ENCODE measurements at regions not wholly inside any gene's neighbourhood (a gene's known extent, or its start where the extent isn't known, plus 50 kb on each side); places are given as distances from the start of the nearest gene placed in this dataset.

DNA sequence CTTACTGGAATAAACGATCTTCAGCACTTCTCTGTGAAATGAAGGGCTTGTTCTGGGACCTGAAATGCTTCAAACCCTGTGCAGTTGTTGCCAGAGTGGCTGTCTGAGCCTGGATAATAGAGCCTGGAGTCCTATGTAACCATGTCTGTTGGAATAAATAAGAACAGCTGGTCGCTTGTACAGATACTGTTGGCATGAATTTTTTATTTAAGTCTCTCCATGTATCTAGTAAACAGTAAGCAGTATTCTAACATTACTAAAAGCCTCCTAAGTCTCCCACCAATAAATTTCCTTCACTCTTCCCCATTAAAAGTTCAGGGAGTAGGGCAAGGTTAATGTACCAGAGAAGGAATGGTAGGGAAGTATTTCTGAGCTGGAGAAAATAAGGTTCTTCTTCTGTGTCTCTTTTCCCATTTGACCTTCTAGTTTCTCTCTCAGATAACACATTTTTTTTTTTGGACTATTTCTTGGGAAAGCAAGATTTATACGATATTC lies 227.5 kb downstream of the PRL start:
- Histone ChIP-seq H2BK20ac (ENCODE audit: low read depth, low read length) (no peak overlapping the region), H2BK5ac (ENCODE audit: low read depth, low read length, poor library complexity, severe bottlenecking) (no peak overlapping the region), H3K4ac (ENCODE audit: low read depth, low read length) (no peak overlapping the region), H3K9ac (ENCODE audit: low read depth, low read length) (no peak overlapping the region), H3K56ac (ENCODE audit: extremely low read depth, insufficient read depth, low read length) (no peak overlapping the region), H3K36me3 (ENCODE audit: control insufficient read depth, insufficient read depth, low read length) (no peaks in the 10 kb centered on the region), H4K20me1 (ENCODE audit: insufficient read depth, low read length) (no peaks in the 10 kb centered on the region), H2AK9ac (replicated peaks; ENCODE audit: low read depth, low read length, poor library complexity) (no peak overlapping the region), H2AK5ac (ENCODE audit: low read depth, low read length) (no peak overlapping the region), H3K9me1 (ENCODE audit: insufficient read depth, low read length) (peaks cover 4% of the 10 kb centered on the region), H3K4me1 (ENCODE audit: control insufficient read depth, insufficient read depth, low read length) (peaks cover 7% of the 10 kb centered on the region; the same call in 1 of the 2 replicates), H3K18ac (ENCODE audit: low read depth, low read length) (no peak overlapping the region), H3K23ac (ENCODE audit: low read depth, low read length) (no peak overlapping the region), H3K4me2 (ENCODE audit: low read depth, low read length) (no peak overlapping the region), H3K4me3 (ENCODE audit: insufficient read depth, low read depth, low read length) (no peak overlapping the region), H2BK15ac (ENCODE audit: low read depth, low read length) (no peak overlapping the region), H2BK120ac (ENCODE audit: low read depth, low read length) (no peak overlapping the region), H3K27ac (ENCODE audit: insufficient read depth, low read length) (no peak overlapping the region), H2AFZ (replicated peaks; ENCODE audit: low read length, poor library complexity) (no peak overlapping the region), H3K14ac (replicated peaks; ENCODE audit: low read depth, low read length) (no peak overlapping the region), H3K27me3 (ENCODE audit: control insufficient read depth, insufficient read depth, low read length) (no peaks in the 10 kb centered on the region), H4K91ac (ENCODE audit: insufficient read depth, low read depth, low read length) (no peak overlapping the region), H3K79me1 (ENCODE audit: low read depth in 1 of 2, low read length in 2 of 2) (no peaks in the 10 kb centered on the region), H3K9me3 (ENCODE audit: control insufficient read depth, insufficient read depth, low read length) (no peaks in the 10 kb centered on the region), H4K8ac (ENCODE audit: low read depth in 2 of 2, low read length in 2 of 2) (no peak overlapping the region), H4K5ac (ENCODE audit: low read depth, low read length) (no peak overlapping the region)
- no TSS peak for BruUV-seq (replicated peaks)
- in situ Hi-C loops (cut with MboI; ENCODE audit: low sequenced_read_pairs) (no loop called here), dilution Hi-C loops (cut with HindIII; ENCODE audit: low sequenced_read_pairs, unreplicated experiment) (no loop called here), intact Hi-C loops (cut with micrococcal nuclease) (no loop called here)
- ATAC-seq (ENCODE audit: low read depth) (no peak), DNase-seq (no peak)
- no CpG with 5 or more reads among the region's 3 CpGs for WGBS, 2 experiments (ENCODE audit: extremely low coverage in 2 of 2, insufficient read length in 1 of 2)
- ChIA-PET CTCF (no interaction called here), POLR2A (ENCODE audit: unreplicated experiment) (no interaction called here)
- TF ChIP-seq BHLHE40 (IDR thresholded peaks at IDR 0.05; ENCODE audit: low read depth, low read length) (no peak), FOS (IDR thresholded peaks at IDR 0.05; ENCODE audit: low read depth, low read length) (no peak), MAZ (IDR thresholded peaks at IDR 0.05; ENCODE audit: borderline replicate concordance, low read depth, low read length) (no peak), CEBPB (IDR thresholded peaks at IDR 0.05; ENCODE audit: low read depth, low read length) (no peak), MAFK (IDR thresholded peaks at IDR 0.05; ENCODE audit: low read depth, low read length) (no peak), RAD21 (IDR thresholded peaks at IDR 0.05; ENCODE audit: low read length) (no peak)
- TF ChIP-seq, protein P1, sequence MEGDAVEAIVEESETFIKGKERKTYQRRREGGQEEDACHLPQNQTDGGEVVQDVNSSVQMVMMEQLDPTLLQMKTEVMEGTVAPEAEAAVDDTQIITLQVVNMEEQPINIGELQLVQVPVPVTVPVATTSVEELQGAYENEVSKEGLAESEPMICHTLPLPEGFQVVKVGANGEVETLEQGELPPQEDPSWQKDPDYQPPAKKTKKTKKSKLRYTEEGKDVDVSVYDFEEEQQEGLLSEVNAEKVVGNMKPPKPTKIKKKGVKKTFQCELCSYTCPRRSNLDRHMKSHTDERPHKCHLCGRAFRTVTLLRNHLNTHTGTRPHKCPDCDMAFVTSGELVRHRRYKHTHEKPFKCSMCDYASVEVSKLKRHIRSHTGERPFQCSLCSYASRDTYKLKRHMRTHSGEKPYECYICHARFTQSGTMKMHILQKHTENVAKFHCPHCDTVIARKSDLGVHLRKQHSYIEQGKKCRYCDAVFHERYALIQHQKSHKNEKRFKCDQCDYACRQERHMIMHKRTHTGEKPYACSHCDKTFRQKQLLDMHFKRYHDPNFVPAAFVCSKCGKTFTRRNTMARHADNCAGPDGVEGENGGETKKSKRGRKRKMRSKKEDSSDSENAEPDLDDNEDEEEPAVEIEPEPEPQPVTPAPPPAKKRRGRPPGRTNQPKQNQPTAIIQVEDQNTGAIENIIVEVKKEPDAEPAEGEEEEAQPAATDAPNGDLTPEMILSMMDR (conservative IDR thresholded peaks at IDR 0.05; ENCODE audit: low read depth, low read length), result no peak
